HG02884 (cell line): ENCODE measurements at regions not wholly inside any gene's neighbourhood (a gene's known extent, or its start where the extent isn't known, plus 50 kb on each side); places are given as distances from the start of the nearest gene placed in this dataset.

ENCODE experiments used
- ATAC-seq: cut with Tn5 transposase; IDR thresholded peaks from one replicate; pipeline ENCODE4 v1.9.1; 2021; ENCODE audit warnings: mild to moderate bottlenecking, moderate library complexity; ENCODE audit not compliant: unreplicated experiment

DNA sequence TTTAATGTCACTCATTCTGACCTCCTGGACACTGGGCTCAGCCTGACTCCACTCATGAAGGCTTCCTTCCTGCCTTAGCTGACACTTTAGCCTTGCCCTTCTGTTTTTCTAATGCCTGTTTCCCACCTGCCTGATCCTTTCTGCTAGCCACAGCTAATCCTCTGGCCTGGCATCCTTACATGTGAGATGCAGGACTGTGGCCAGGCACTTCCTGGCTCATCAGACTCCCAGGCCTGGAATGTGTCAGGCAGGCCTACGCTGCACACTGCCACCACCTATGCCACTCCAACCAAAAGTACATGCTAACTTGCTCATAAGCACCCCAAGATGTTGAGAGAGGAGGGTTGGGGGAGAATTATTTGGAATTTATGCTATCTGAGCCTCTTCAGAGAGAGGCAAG, 138.8 kb upstream of the NALF2 start:
- ATAC-seq = no peak

DNA sequence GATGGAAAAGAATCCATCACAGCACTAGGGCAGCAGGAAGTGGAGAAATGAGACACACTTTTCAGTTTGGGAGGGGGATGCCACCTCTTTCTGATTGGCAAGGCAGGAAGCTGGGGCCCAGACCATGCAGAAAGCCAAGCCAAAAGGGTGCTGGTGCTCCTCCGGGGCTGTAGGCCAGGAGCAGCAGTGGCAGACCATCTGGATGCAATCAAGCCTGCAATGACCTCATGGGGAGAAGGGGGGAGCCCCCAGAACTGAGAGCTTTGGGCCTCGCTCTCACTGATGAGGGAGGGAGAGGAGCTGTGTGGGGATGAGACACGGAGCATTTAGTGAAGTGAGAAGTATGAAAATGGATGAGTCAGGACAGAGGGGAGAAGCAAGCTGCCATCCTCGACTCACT, 141.3 kb upstream of the NALF2 start:
- ATAC-seq = no peak

DNA sequence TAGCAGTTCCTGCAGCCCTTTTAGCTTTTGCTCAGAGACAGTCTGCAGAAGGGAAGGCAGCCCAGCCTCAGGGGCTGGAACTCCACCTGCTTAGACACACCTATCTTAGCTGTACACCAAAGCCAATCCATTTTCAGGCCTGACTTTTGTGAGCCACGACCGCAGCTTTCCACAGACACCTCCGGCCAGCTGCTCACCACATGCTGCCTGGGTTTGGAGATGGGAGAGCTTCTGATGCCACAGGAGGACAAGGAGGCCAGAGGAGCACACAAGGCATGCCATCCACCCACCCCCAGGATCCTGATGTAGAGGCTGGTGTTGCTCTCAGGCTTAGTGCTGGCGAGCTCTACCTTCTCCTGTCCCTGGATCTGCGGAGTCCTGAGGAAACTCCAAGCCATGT, 141.8 kb upstream of the NALF2 start:
- no peak for ATAC-seq

DNA sequence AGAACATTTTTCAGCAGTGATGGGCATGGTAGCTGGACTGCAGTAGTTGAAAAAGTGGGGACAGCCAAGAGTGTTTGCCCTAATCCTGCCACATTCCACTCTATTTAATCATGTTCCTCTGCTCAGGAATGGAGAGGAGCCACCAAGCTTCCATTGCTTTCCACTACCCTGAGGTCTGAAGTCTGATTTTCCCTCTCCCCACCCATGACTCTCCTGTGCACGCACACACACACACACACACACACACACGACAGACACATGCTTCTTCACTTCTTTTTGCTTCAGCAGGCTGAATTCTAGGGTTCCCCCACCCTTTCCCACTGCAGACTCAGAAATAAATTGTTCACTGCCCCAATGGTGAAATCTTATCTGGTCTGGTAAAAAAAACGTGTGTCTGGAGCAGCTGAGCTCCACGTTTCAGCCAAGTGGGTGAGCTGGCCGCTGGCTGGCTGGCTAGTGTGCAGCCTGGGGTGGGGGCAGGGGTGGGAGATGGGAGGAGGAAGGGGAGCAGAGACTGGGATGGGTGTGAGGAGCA, 142.7 kb upstream of the NALF2 start:
- ATAC-seq = no peak

DNA sequence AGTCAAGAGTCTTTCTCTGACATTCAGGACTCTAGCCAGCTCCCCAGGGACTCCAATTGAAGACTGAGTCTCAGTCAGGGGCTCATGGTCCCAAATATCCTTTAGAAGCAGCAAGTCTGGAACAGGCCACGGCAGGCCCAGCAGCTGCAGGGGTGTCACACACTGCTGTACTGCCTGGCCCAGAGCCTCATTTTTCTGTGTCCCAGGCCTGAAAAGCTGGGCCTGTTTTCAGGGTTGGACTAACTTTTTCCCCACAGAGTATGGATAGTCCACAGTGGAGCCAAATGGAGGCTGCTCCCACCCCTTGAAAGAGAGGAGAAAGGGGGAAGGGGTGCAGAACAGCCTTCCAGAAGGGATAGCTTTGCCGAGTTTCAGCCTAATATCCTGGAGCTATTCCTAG, 146.8 kb upstream of the NALF2 start:
- ATAC-seq = no peak

DNA sequence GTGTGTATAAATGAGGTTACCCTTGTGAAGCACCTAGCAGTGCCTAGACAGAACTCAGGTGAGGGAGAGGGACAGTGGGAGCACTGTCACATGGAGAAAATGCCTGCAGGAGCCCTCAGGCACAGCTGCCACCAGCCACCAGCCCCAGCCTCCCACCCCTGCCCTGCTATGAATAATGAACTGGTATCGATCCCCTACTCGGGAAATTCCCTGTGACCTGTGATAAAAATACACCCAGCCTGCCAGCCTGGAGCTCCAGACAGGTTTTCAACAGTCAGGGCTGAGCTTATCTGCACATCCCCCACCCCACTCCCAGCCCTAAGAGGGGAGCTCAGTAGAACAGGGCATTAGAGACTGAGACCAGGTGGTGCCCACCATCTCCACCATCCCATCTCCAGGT, 159.6 kb upstream of the PJA1 start:
- ATAC-seq = no peak

DNA sequence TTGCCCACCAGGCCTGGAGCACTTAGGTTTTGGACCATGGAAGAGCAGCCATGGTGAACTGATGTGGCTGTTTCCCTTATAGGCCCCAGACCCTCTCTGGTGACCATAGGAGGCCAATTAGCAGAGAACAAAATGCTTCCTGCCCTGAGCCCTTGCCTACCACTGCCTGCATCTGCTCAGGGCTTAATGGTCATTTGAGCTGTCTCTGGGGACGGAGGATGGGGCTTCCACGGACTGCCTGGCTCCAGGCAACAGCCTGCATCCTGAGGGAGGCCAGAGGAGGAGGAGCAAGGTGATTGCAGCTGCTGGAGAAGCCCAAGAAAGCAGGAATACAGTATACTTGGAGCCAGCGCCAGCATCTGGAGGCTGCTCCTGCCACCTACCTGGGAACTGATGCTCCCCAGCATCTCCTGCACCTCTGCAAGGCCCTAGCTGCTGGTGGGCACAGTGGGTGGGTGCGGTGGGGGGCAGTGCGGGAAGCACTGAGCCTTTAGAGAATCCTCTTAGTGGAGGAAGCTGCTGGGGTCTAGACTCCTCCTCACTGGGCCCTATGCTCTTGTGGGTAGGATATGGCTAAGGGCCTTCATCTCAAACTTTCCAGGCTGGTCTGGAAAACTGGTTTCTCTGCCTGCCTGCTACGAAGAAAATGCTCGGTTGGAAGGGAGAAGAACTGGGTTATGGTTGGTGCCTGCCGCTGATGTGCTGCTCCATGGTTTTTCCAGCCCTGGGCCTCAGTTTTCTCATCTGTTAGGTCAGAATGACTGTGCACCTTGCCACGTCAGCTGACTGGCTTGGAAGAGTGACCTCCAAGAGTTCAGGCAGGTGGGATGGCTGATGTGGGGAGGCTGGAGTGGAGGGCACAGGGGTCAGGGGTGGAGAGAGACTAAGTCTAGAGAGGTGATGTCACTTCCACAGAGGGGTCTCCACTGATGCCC, 158.8 kb upstream of the PJA1 start:
- no peak for ATAC-seq

DNA sequence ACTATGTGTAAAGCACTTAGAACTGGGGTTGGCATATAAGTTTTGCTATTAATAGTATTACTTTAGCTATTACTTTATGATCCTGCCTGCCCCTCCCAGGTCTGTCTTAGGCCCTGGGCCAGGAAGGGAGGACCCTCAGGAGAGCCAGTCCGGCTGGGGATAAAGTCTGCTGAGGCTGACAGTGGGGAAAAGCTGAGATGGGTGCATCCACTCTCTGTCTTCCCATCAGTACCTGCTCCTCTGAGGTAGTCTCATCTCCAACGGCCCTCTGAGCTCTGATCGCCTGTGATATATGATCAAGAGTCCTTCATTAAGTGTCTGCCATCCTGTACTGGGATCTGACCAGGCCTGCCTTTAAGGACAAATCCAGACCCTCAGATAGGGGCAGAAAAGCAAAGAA, 156.5 kb upstream of the PJA1 start:
- no peak for ATAC-seq

DNA sequence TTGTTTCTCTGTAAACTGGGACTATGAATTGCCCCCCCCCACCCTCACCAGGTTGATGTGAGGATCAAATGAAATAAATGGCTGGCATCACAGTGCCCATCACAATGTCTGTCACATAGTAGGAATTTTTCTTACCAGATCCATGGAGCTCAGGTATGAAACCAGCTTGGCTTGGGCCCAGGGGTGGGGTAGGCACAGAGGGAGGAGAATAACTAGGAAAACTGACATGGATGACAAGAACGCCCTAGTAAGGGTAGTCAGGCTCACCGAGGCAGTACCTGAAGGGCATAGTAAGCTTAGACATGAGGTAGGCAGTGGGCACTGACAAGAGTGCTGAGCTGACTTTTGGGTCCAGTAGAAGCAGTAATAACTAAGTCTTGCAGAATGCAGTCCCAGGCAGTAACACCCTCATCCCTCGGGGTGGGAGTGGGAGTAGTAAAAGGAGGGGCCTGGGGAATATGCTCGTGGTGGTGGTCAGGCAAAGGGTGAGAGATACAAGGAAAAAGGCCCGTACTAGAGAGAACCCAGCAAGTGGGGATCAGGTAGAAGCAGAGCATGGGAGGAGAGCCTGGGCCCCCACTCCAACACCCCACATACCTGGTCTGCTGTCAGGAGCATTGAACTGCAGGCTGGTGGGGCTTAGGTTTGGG, 155.9 kb upstream of the PJA1 start:
- no peak for ATAC-seq

DNA sequence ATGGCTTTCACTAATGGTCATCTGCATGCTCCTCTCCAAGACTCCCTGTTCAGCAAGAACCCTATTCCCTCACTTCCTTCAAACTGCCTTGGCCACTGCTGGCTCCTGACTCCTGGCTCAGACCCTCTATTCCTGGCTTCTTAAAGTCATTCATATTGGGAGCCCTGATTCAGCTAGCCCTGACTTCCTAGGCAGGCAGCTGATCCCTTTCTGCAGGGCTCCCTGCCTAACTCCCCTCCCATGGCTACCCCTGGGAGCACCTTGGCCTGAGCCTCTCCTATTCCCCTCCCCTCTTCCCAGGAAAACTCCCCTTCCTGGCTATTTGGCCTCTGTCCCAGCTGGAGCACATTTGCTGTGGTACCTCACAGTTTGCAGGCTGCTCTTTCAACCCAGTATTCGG, 154.9 kb upstream of the PJA1 start:
- no peak for ATAC-seq

DNA sequence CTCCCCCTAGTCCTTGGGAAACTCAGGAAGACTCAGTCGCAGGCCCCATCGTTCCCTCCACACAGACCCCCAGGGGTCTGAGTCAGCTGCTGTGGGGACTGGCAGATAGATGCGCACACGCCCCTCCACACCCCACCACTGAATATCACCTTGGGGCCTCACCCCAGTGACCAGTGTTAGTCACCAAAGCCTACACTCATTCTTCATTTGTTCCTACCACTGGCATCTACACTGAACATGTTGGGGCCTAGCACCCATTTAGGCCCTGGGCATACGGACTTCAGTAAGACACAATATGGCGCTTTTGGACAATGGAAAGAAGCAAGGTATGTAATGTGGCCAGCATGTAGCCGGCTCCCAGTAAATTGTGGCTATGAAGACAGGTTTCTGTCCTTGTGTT, 154.1 kb upstream of the PJA1 start:
- ATAC-seq = no peak

DNA sequence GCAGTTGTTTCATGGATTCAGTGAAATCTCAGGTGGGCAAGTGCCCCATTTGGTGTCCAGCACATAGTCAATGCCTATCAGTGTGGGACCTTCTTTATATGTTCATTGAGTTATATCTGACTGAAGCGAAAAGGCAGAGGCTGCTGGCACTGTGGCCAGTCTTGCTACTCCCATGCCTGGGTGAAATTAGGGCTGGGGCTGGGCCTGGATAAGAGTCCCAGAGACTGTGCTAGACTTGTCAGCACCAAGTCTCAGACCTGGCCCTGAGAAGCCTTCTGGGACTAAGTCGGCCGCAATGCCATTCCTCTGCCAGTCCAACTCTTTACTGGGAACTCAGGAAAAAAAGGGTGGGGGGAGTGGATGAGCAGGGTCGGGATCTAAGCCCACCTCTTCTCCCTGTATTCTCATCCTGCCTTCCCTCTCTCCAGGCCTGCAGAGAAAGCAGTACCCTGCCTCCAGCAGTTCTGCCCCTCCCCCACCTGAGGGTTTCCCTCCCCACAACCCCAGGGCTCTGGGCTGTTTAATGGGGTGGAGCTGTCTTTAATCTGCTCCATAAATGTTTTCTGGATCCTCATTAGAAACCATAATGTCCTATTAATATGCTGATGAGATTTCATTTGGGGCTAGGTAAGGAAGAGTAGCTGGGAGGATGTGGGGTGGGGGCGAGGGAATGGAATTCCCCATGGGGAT, 153.5 kb upstream of the PJA1 start:
- no peak for ATAC-seq

DNA sequence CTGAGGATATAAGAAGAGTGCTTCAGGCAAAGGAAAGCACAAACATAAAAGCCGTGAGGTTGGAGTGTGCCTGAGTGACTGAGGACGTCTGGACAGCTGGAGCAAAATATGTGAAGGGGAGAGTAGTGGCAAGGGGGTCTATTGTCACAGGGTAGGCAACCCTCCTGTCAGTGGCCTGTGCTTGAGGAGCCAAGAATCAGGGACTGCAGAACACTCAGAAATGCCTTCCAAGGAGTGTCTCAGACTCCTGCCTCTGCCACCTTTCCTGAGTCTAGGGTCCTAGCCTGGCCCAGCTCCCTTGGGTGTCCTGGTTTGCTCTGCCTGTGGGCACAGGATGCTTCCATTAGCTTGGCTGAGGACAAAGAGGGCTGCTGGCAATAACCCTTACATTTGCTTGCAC, 152.5 kb upstream of the PJA1 start:
- no peak for ATAC-seq

DNA sequence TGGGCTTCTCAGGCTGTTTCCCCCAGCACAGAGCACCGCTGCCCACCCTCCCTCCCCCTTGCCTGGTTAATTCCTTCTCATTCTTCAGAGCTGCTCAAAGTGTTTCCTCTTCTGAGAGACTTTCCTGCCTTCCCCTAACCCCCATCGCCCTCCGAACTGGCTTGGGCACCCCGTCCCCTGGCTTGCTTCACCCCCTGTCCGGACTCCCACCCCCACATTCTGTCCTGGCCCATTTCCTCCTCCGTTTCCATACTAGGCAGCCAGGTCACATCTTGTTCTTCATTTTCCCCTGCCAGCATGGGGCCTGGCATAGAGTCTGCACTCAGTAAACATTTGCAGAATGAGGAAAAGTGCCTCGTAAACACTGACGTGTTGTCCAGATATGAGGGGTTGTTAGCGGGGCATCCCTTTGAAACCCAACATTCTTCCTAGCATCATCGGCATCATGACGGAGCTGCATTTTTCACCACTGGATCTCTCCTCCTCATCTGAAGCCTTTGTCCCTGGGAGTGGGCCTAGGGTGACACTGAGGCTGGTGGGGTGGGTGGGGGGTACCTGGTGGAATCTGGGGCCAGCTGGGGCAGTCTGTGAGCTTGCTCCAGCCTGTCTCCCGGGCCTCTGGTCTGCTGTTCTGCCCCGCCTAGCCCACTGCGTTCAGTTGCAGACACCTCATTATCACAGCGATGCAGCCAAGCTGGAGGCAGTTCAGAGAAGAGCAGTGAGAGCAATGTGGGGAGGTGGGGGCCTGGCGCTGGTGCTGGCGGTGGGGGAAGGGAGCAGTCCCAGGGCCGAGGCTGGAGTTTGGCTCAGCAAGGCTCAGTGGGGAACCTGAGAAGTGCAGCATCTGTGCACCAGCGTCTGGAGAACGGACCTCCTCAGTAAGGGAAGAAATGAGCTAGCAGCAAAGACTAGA, 149.4 kb upstream of the PJA1 start:
- no peak for ATAC-seq

DNA sequence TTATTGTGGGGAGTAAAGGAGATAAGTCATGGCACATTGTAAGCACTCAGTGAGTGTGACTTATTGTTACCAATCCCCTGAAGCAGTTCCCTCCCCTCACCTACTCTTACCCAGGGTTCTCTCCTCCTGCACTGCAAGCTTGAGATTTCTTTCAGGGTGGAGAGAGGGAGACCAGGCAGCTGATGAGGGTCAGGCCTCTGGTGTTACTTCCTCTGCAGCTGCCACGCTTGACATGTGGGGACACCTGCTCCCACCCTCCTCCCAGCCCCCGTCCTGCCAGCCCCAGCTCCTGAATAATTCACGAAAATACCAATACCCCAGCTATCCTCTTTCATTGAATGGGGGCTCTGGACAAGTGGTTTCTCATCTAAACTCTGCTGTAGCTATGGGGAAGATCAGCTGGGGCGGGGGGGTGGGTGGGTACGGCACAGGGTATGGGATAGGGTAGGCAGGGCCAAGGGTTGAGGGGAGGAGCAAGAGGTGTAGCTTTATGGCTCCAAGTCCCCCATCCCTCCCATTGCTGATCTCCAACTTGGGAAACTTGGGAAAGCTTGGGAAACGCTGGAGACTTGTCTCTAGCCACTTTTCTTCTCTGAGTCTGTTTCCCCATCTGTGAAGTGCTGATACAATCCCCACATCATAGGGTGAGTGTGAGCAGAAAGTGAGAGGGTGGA, 148.5 kb upstream of the PJA1 start:
- ATAC-seq = no peak

DNA sequence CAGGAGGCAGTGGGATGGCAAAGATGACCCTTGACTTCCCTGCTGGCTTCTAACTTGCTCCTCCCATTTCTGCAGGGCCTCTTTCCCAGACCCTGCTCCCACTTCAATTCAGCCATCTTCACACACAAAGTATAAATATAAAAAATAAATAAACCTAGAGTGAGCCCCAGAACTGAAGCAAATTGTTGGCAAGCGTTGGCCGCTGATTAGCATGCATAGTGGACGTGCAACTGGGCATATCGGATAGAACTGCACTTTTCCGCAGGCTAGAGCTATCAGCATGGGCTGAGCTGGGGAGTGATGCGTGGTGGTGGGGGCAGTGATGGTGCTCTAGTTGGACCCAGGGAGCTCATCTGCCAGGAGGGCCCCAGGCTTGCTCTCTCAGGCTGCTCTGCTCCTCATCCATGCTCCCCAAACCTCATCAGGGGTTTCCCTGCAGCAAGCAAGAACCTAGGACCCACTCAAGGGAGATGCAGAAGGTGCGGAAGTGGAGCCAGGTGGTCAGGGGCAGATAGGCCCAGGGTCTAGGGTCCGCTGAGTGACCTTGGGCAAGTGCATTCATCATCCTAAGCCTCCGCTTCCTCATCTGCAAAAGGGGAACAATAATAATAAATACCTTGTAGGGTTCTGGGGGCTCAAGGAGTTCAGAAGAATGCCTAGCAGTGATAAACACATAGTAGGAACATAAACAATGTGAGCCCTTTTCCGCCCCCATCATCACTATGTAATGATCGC, 146.8 kb upstream of the PJA1 start:
- no peak for ATAC-seq

DNA sequence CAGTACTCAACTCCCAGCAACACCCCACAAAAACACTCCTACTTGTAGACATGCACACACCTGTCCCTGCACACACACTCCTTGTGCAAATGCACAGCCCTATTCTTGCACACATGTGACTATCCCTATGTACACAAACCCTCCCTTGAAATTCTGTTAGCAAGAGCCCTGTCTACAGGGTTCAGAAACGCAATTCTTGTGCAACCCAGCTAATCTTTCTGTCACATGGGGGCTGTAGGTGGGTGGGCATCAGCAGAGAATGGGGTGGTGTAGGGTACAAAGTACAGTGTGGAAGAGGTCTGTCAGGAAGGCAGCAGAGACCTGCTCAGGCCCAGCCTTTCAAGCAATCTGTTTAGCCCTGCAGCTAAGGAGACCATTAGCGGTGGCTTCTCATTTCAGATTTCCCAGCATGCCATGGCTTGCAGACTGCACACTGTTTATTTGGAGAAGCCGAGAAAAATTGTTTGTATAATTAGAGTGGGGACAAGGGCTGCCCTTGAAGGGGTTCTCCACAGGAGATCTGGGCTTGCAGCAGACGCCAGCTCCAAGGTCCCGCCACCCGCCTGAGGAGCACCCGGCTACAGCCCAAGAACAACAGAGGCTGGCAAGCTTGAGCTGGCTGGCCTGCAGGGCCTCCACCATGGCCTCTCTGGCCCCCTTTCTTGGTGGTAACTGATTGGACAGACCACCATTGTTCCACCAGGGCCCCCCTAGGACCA, 144.0 kb upstream of the PJA1 start:
- no peak for ATAC-seq

DNA sequence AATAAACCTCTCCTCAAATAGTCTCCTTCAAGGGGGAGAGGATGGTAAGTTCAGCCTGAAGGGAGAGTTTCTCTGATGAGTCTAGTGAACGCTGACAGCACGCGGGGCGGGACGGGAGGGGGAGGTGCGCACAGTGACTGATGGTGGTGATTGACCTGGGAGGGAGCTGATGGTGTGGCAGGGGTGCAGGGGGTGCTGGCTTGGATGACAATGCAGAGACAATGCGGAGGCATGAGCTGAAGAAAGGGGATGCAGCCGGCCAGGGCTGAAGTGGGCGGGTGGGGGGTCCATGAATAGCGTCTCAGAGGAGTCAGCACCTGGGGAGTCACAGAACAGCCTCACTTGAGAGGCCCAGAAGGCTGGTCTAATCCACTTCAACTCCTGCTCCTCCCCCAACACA, 142.5 kb upstream of the PJA1 start:
- no peak for ATAC-seq

DNA sequence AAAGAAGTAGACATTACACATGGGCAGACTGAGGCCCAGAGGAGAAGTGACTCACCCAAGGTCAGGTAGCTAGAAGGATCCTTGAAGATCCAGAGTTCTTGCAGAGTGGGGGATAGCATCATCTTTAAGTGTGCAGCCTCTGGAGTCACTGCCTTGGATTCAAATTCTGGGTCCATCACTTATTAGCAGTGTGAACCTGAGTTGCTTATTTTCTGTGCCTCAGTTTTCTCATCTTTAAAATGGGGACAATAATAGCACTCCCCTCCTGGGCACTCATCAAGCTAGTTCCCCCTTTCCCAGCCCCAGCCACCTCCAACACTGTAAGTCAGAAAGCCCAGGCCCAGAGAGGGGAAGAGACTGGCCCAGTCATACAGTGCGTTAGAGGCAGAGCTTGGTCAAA, 141.8 kb upstream of the PJA1 start:
- ATAC-seq = no peak
